Lower lobe of right lung (tissue), 2 donors: ENCODE measurements at regions not wholly inside any gene's neighbourhood (a gene's known extent, or its start where the extent isn't known, plus 50 kb on each side); places are given as distances from the start of the nearest gene placed in this dataset.

Experiments used
- ATAC-seq, 2 donors: fragments of 200-7000 bp; cut with Tn5 transposase; one replicate each; pipeline ENCODE4 v1.9.1; 2020 to 2022; ENCODE audit warnings: mild to moderate bottlenecking in 2 of 2, moderate library complexity in 2 of 2
- DNase-seq: peaks from one replicate; pipeline ENCODE4 v3.0.0-alpha.2; 2020
- H3K27ac ChIP-seq: fragments of 200-600 bp; one replicate; pipeline ENCODE4 v1.8.0; 2022
- H3K27me3 ChIP-seq: fragments of 200-600 bp; one replicate; pipeline ENCODE4 v1.8.0; 2022; ENCODE audit warnings: low read depth
- H3K36me3 ChIP-seq: fragments of 200-600 bp; one replicate; pipeline ENCODE4 v1.8.0; 2022; ENCODE audit warnings: mild to moderate bottlenecking
- H3K4me1 ChIP-seq: fragments of 200-600 bp; one replicate; pipeline ENCODE4 v1.8.0; 2022
- H3K4me3 ChIP-seq: fragments of 200-600 bp; one replicate; pipeline ENCODE4 v1.8.0; 2022; ENCODE audit warnings: mild to moderate bottlenecking
- H3K9me3 ChIP-seq: fragments of 200-600 bp; one replicate; pipeline ENCODE4 v1.8.0; 2022
- CTCF ChIP-seq: fragments of 200-600 bp; IDR thresholded peaks from one replicate; pipeline ENCODE4 v1.8.0; 2022; ENCODE audit warnings: antibody characterized with exemption, mild to moderate bottlenecking
- intact Hi-C: fragments of 100-400 bp; cut with DNase I; formaldehyde crosslinking; loops from one replicate; pipeline ENCODE4 v1.11.0; 2022
- donor health status: DM: no; HTN: yes; CAD: no; lungs with severe emphysema.

GRCh38 chr12:59085690-59086089 is 165.4 kb upstream of the LRIG3 start:
- no peak for DNase-seq
- intact Hi-C loops = loop anchor here (10.0 kb wide), 1 partner anchor 741 kb away; no protein-coding TSS in a partner anchor
- no peaks in the 10 kb centered on the region for H3K9me3 ChIP-seq
- peaks cover 5% of the 10 kb centered on the region for H3K4me1 ChIP-seq
- H3K27ac ChIP-seq = no peak overlapping the region
- ATAC-seq = no peak
- no peaks in the 10 kb centered on the region for H3K27me3 ChIP-seq
- H3K36me3 ChIP-seq = no peaks in the 10 kb centered on the region
- TF ChIP-seq CTCF = no peak
- no peak overlapping the region for H3K4me3 ChIP-seq

- Histone ChIP-seq H3K36me3 (no peaks in the 10 kb centered on the region), H3K9me3 (no peaks in the 10 kb centered on the region), H3K27ac (no peak overlapping the region), H3K4me1 (peaks cover 5% of the 10 kb centered on the region), H3K4me3 (no peak overlapping the region), H3K27me3 (no peaks in the 10 kb centered on the region)
- no peak for TF ChIP-seq CTCF
- no peak for ATAC-seq
- intact Hi-C loops = loop anchor here (10.0 kb wide), 1 partner anchor 740 kb away; no protein-coding TSS in a partner anchor
- DNase-seq = no peak
These were observed 164.4 kb upstream of the LRIG3 start for GRCh38 chr12:59084511-59085375.

GRCh38 chr12:59082952-59083351 is 162.6 kb upstream of the LRIG3 start:
- H3K27me3 ChIP-seq = no peaks in the 10 kb centered on the region
- DNase-seq = no peak
- no peak overlapping the region for H3K27ac ChIP-seq
- no peak overlapping the region for H3K4me3 ChIP-seq
- intact Hi-C loops = loop anchor here (10.0 kb wide), 1 partner anchor 738 kb away; no protein-coding TSS in a partner anchor
- ATAC-seq = no peak
- H3K36me3 ChIP-seq = no peaks in the 10 kb centered on the region
- H3K9me3 ChIP-seq = no peaks in the 10 kb centered on the region
- no peak for TF ChIP-seq CTCF
- peaks cover 5% of the 10 kb centered on the region for H3K4me1 ChIP-seq

- Histone ChIP-seq H3K27ac (no peak overlapping the region), H3K4me3 (no peak overlapping the region), H3K4me1 (peaks cover 6% of the 10 kb centered on the region), H3K36me3 (no peaks in the 10 kb centered on the region), H3K9me3 (no peaks in the 10 kb centered on the region), H3K27me3 (no peaks in the 10 kb centered on the region)
- no peak for TF ChIP-seq CTCF
- ATAC-seq = peak; percentile 64 to 67
- intact Hi-C loops = loop anchor here (10.0 kb wide), 1 partner anchor 735 kb away; no protein-coding TSS in a partner anchor
- no peak for DNase-seq
These were observed 159.8 kb upstream of the LRIG3 start for GRCh38 chr12:59080101-59080500.

- no peak overlapping the region for H3K27ac ChIP-seq
These were observed 159.2 kb upstream of the LRIG3 start for GRCh38 chr12:59079472-59079871.

More at GRCh38 chr12:59079472-59079871, 159.2 kb upstream of the LRIG3 start:
- Histone ChIP-seq H3K4me1 (peaks cover 6% of the 10 kb centered on the region), H3K9me3 (no peaks in the 10 kb centered on the region), H3K4me3 (no peak overlapping the region), H3K27me3 (no peaks in the 10 kb centered on the region), H3K36me3 (no peaks in the 10 kb centered on the region)
- ATAC-seq (peak in 1 of 2 donors; percentile 58), DNase-seq (no peak)
- TF ChIP-seq CTCF = no peak
- intact Hi-C loops = no loop called here
